Vagina (tissue), 2 donors: ENCODE measurements at regions not wholly inside any gene's neighbourhood (a gene's known extent, or its start where the extent isn't known, plus 50 kb on each side); places are given as distances from the start of the nearest gene placed in this dataset.

ENCODE experiments used
- DNase-seq, 2 donors: peaks; one replicate each; pipeline ENCODE4 v3.0.0-alpha.2; 2017; ENCODE audit errors: extremely low spot score in 2 of 2
- H3K27ac ChIP-seq: fragments of 200-600 bp; sonication (generic); one replicate; pipeline ENCODE4 v1.5.1; 2019
- H3K27me3 ChIP-seq: fragments of 200-600 bp; sonication (generic); one replicate; pipeline ENCODE4 v1.5.1; 2019
- H3K36me3 ChIP-seq, 2 donors: fragments of 200-600 bp; sonication (generic); one replicate each; pipeline ENCODE4 v1.5.1; 2017 to 2019
- H3K4me1 ChIP-seq: fragments of 200-600 bp; sonication (generic); one replicate; pipeline ENCODE4 v1.5.1; 2019
- H3K4me3 ChIP-seq, 2 donors: fragments of 200-600 bp; sonication (generic); 1 replicate in 1 of 2; 2 replicates in 1 of 2; pipeline ENCODE4 v1.5.1; 2016 to 2019
- H3K9me3 ChIP-seq: fragments of 200-600 bp; sonication (generic); one replicate; pipeline ENCODE4 v1.5.1; 2019
- CTCF ChIP-seq, 3 experiments: fragments of 450-650 bp in 2 of 3; fragments of 200-600 bp in 1 of 3; sonication (generic) in 1 of 3; IDR thresholded peaks; one replicate each; pipeline ENCODE4 v1.5.1; 2017 to 2019; ENCODE audit warnings: antibody characterized with exemption in 3 of 3, mild to moderate bottlenecking in 2 of 3, moderate library complexity in 2 of 3
- POLR2A ChIP-seq, 2 donors: fragments of 450-650 bp; IDR thresholded peaks; one replicate each; pipeline ENCODE4 v1.6.1; 2017; ENCODE audit warnings: antibody characterized with exemption in 2 of 2, mild to moderate bottlenecking in 2 of 2, moderate library complexity in 2 of 2
- POLR2AphosphoS5 ChIP-seq, 2 donors: sonication (generic); formaldehyde crosslinking; IDR thresholded peaks; one replicate each; pipeline ENCODE4 v1.9.0; 2017; ENCODE audit warnings: antibody characterized with exemption in 2 of 2, mild to moderate bottlenecking in 2 of 2, low read depth in 1 of 2; ENCODE audit not compliant: insufficient read depth in 1 of 2
- intact Hi-C: fragments of 100-400 bp; cut with DNase I; formaldehyde crosslinking; loops from one replicate; pipeline ENCODE4 v1.15.1; 2023

- no peaks in the 10 kb centered on the region for H3K27me3 ChIP-seq
- intact Hi-C loops, result no loop called here
- TF ChIP-seq CTCF (IDR thresholded peaks at IDR 0.05) (no peak), POLR2A (IDR thresholded peaks at IDR 0.05) (no peak), POLR2AphosphoS5 (IDR thresholded peaks at IDR 0.05; ENCODE audit: insufficient read depth in 1 of 2, low read depth in 1 of 2) (no peak)
- H3K27ac ChIP-seq, result no peak overlapping the region
- H3K4me3 ChIP-seq, result no peak overlapping the region
- no peaks in the 10 kb centered on the region for H3K9me3 ChIP-seq
- H3K4me1 ChIP-seq, result no peaks in the 10 kb centered on the region
- no peaks in the 10 kb centered on the region for H3K36me3 ChIP-seq
- no peak for DNase-seq
These were observed 943.1 kb downstream of the ARAP2 start for GRCh38 chr4:35300996-35301774.

- no peaks in the 10 kb centered on the region for H3K27me3 ChIP-seq
- no peaks in the 10 kb centered on the region for H3K4me1 ChIP-seq
- DNase-seq, result no peak
- H3K9me3 ChIP-seq, result no peaks in the 10 kb centered on the region
- H3K4me3 ChIP-seq, result no peak overlapping the region
- TF ChIP-seq POLR2A (IDR thresholded peaks at IDR 0.05) (no peak), CTCF (IDR thresholded peaks at IDR 0.05) (no peak), POLR2AphosphoS5 (IDR thresholded peaks at IDR 0.05; ENCODE audit: insufficient read depth in 1 of 2, low read depth in 1 of 2) (no peak)
- intact Hi-C loops, result no loop called here
- H3K27ac ChIP-seq, result no peak overlapping the region
- H3K36me3 ChIP-seq, result no peaks in the 10 kb centered on the region
These were observed 928.9 kb downstream of the ARAP2 start for GRCh38 chr4:35315419-35315818.

- H3K4me1 ChIP-seq, result no peaks in the 10 kb centered on the region
- TF ChIP-seq POLR2AphosphoS5 (IDR thresholded peaks at IDR 0.05; ENCODE audit: insufficient read depth in 1 of 2, low read depth in 1 of 2) (no peak), POLR2A (IDR thresholded peaks at IDR 0.05) (no peak), CTCF (IDR thresholded peaks at IDR 0.05) (no peak)
- H3K36me3 ChIP-seq, result no peaks in the 10 kb centered on the region
- H3K9me3 ChIP-seq, result no peaks in the 10 kb centered on the region
- no peak overlapping the region for H3K27ac ChIP-seq
- H3K4me3 ChIP-seq, result no peak overlapping the region
- DNase-seq, result no peak
- no peaks in the 10 kb centered on the region for H3K27me3 ChIP-seq
- intact Hi-C loops, result no loop called here
These were observed 918.3 kb downstream of the ARAP2 start for GRCh38 chr4:35325908-35326453.

GRCh38 chr4:35342833-35343232 is 901.5 kb downstream of the ARAP2 start:
- H3K27me3 ChIP-seq, result no peaks in the 10 kb centered on the region
- no peak for TF ChIP-seq CTCF (IDR thresholded peaks at IDR 0.05)
- no peak for TF ChIP-seq POLR2A (IDR thresholded peaks at IDR 0.05)
- no peak for TF ChIP-seq POLR2AphosphoS5 (IDR thresholded peaks at IDR 0.05; ENCODE audit: insufficient read depth in 1 of 2, low read depth in 1 of 2)
- H3K27ac ChIP-seq, result no peak overlapping the region
- H3K9me3 ChIP-seq, result no peaks in the 10 kb centered on the region
- H3K4me1 ChIP-seq, result no peaks in the 10 kb centered on the region
- intact Hi-C loops, result no loop called here
- H3K36me3 ChIP-seq, result no peaks in the 10 kb centered on the region
- DNase-seq, result no peak
- no peak overlapping the region for H3K4me3 ChIP-seq

GRCh38 chr4:35347276-35347675 is 897.0 kb downstream of the ARAP2 start:
- intact Hi-C loops, result no loop called here
- H3K27ac ChIP-seq, result no peak overlapping the region
- TF ChIP-seq POLR2AphosphoS5 (IDR thresholded peaks at IDR 0.05; ENCODE audit: insufficient read depth in 1 of 2, low read depth in 1 of 2) (no peak), POLR2A (IDR thresholded peaks at IDR 0.05) (no peak), CTCF (IDR thresholded peaks at IDR 0.05) (no peak)
- H3K27me3 ChIP-seq, result no peaks in the 10 kb centered on the region
- H3K4me1 ChIP-seq, result no peaks in the 10 kb centered on the region
- DNase-seq, result no peak
- H3K4me3 ChIP-seq, result no peak overlapping the region
- no peaks in the 10 kb centered on the region for H3K9me3 ChIP-seq
- no peaks in the 10 kb centered on the region for H3K36me3 ChIP-seq
